ENCODE measurements at regions not wholly inside any gene's neighbourhood (a gene's known extent, or its start where the extent isn't known, plus 50 kb on each side); places are given as distances from the start of the nearest gene placed in this dataset.

GRCh38 chr10:131737543-131738395 lies 163.0 kb upstream of the PPP2R2D start:
- no peak overlapping the region for H2AFZ ChIP-seq (ENCODE audit: control insufficient read depth, low read depth, low read length)
- H3K27me3 ChIP-seq (replicated peaks in 1 of 2; ENCODE audit: control insufficient read depth in 2 of 2, insufficient read depth in 2 of 2, low read length in 1 of 2), result no peaks in the 10 kb centered on the region
- H3K9me3 ChIP-seq (replicated peaks; ENCODE audit: control insufficient read depth, insufficient read depth, low read length), result no peaks in the 10 kb centered on the region; the same call in 2 of the 3 replicates
- FAIRE-seq (no peak), ATAC-seq (no peak), DNase-seq (ENCODE audit: low read depth, low spot score) (no peak)
- H4K20me1 ChIP-seq (ENCODE audit: control insufficient read depth, insufficient read depth), result no peaks in the 10 kb centered on the region
- in situ Hi-C loops (cut with MboI), result no loop called here
- H3K4me2 ChIP-seq (ENCODE audit: control insufficient read depth, insufficient read depth), result no peak overlapping the region
- ChIA-PET RAD21 (ENCODE audit: unreplicated experiment) (no interaction called here), SMC1A (ENCODE audit: uncharacterized antibody, unreplicated experiment) (no interaction called here), CTCF (no interaction called here), POLR2A (no interaction called here)
- peaks cover 2% of the 10 kb centered on the region; the same call in 1 of the 2 replicates for H3K4me1 ChIP-seq (ENCODE audit: control insufficient read depth, insufficient read depth, low read length)
- no peak overlapping the region for H3K27ac ChIP-seq (ENCODE audit: control insufficient read depth, insufficient read depth)
- H3K9ac ChIP-seq (ENCODE audit: control insufficient read depth, insufficient read depth, low read length), result no peak overlapping the region
- no peaks in the 10 kb centered on the region for H3K36me3 ChIP-seq (ENCODE audit: control insufficient read depth in 2 of 2, insufficient read depth in 2 of 2, low read length in 1 of 2)
- no peaks in the 10 kb centered on the region for H3K79me2 ChIP-seq (ENCODE audit: control insufficient read depth, insufficient read depth, low read length)
- no peak for TF ChIP-seq NR2C2 (IDR thresholded peaks at IDR 0.05; ENCODE audit: borderline replicate concordance, control insufficient read depth, insufficient read length, low read depth)
- no peak for TF ChIP-seq MEF2B (IDR thresholded peaks at IDR 0.05; ENCODE audit: partially characterized antibody, poor library complexity, severe bottlenecking)
- intact Hi-C loops (cut with micrococcal nuclease; ENCODE audit: unreplicated experiment), result no loop called here
- WGBS (ENCODE audit: insufficient coverage, insufficient replicate concordance, low lambda C conversion rate, missing lambda C conversion rate), result 21% methylated on average over 18 of the region's 18 CpGs
- H3K4me3 ChIP-seq, result no peak overlapping the region
- no TSS peak for BruUV-seq (replicated peaks)

DNA sequence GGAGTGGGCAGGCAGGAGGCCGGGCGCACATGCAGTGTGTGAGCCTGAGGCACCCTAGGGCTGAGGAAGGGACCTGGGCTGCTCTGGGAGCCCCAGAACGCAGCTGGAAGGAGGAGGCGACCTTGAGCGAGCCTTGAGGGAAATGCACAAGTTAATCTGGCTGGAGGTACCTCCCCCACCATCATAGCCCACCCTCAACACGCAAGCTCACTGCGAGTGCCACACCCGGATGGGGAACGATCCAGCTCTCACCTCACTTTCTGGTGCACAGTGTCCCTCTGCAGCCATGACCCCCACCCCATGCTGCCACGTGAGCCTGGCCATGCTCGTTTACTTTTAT lies 162.4 kb upstream of the PPP2R2D start:
- ChIA-PET CTCF (no interaction called here), RAD21 (ENCODE audit: unreplicated experiment) (no interaction called here), SMC1A (ENCODE audit: uncharacterized antibody, unreplicated experiment) (no interaction called here), POLR2A (no interaction called here)
- BruUV-seq (replicated peaks), result no TSS peak
- FAIRE-seq (no peak), DNase-seq (ENCODE audit: low read depth, low spot score) (no peak), ATAC-seq (no peak)
- H3K9me3 ChIP-seq (replicated peaks; ENCODE audit: control insufficient read depth, insufficient read depth, low read length), result no peaks in the 10 kb centered on the region; the same call in 2 of the 3 replicates
- H3K4me3 ChIP-seq, result no peak overlapping the region
- no peaks in the 10 kb centered on the region for H3K27me3 ChIP-seq (replicated peaks in 1 of 2; ENCODE audit: control insufficient read depth in 2 of 2, insufficient read depth in 2 of 2, low read length in 1 of 2)
- H3K4me1 ChIP-seq (ENCODE audit: control insufficient read depth, insufficient read depth, low read length), result peaks cover 8% of the 10 kb centered on the region
- no peaks in the 10 kb centered on the region for H4K20me1 ChIP-seq (ENCODE audit: control insufficient read depth, insufficient read depth)
- 41% methylated on average over 11 of the region's 11 CpGs for WGBS (ENCODE audit: insufficient coverage, insufficient replicate concordance, low lambda C conversion rate, missing lambda C conversion rate)
- H3K36me3 ChIP-seq (ENCODE audit: control insufficient read depth in 2 of 2, insufficient read depth in 2 of 2, low read length in 1 of 2), result no peaks in the 10 kb centered on the region
- H2AFZ ChIP-seq (ENCODE audit: control insufficient read depth, low read depth, low read length), result no peak overlapping the region
- H3K4me2 ChIP-seq (ENCODE audit: control insufficient read depth, insufficient read depth), result no peak overlapping the region
- no peak overlapping the region for H3K27ac ChIP-seq (ENCODE audit: control insufficient read depth, insufficient read depth)
- in situ Hi-C loops (cut with MboI) (no loop called here), intact Hi-C loops (cut with micrococcal nuclease; ENCODE audit: unreplicated experiment) (no loop called here)
- H3K79me2 ChIP-seq (ENCODE audit: control insufficient read depth, insufficient read depth, low read length), result no peaks in the 10 kb centered on the region
- H3K9ac ChIP-seq (ENCODE audit: control insufficient read depth, insufficient read depth, low read length), result no peak overlapping the region
- TF ChIP-seq, protein P1, sequence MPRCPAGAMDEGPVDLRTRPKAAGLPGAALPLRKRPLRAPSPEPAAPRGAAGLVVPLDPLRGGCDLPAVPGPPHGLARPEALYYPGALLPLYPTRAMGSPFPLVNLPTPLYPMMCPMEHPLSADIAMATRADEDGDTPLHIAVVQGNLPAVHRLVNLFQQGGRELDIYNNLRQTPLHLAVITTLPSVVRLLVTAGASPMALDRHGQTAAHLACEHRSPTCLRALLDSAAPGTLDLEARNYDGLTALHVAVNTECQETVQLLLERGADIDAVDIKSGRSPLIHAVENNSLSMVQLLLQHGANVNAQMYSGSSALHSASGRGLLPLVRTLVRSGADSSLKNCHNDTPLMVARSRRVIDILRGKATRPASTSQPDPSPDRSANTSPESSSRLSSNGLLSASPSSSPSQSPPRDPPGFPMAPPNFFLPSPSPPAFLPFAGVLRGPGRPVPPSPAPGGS (IDR thresholded peaks at IDR 0.05; ENCODE audit: borderline replicate concordance, insufficient read depth, low read depth, low read length, poor library complexity, severe bottlenecking), result no peak
- TF ChIP-seq ATF2 (IDR thresholded peaks at IDR 0.05; ENCODE audit: low read length) (no peak), RB1 (IDR thresholded peaks at IDR 0.05; ENCODE audit: borderline replicate concordance) (no peak), YBX1 (IDR thresholded peaks at IDR 0.05) (no peak), ZNF217 (IDR thresholded peaks at IDR 0.05) (no peak), ATF7 (IDR thresholded peaks at IDR 0.05; ENCODE audit: low read depth) (no peak), NFYA (IDR thresholded peaks at IDR 0.05; ENCODE audit: borderline replicate concordance, low read depth, low read length) (no peak)
- TF ChIP-seq, protein P2, sequence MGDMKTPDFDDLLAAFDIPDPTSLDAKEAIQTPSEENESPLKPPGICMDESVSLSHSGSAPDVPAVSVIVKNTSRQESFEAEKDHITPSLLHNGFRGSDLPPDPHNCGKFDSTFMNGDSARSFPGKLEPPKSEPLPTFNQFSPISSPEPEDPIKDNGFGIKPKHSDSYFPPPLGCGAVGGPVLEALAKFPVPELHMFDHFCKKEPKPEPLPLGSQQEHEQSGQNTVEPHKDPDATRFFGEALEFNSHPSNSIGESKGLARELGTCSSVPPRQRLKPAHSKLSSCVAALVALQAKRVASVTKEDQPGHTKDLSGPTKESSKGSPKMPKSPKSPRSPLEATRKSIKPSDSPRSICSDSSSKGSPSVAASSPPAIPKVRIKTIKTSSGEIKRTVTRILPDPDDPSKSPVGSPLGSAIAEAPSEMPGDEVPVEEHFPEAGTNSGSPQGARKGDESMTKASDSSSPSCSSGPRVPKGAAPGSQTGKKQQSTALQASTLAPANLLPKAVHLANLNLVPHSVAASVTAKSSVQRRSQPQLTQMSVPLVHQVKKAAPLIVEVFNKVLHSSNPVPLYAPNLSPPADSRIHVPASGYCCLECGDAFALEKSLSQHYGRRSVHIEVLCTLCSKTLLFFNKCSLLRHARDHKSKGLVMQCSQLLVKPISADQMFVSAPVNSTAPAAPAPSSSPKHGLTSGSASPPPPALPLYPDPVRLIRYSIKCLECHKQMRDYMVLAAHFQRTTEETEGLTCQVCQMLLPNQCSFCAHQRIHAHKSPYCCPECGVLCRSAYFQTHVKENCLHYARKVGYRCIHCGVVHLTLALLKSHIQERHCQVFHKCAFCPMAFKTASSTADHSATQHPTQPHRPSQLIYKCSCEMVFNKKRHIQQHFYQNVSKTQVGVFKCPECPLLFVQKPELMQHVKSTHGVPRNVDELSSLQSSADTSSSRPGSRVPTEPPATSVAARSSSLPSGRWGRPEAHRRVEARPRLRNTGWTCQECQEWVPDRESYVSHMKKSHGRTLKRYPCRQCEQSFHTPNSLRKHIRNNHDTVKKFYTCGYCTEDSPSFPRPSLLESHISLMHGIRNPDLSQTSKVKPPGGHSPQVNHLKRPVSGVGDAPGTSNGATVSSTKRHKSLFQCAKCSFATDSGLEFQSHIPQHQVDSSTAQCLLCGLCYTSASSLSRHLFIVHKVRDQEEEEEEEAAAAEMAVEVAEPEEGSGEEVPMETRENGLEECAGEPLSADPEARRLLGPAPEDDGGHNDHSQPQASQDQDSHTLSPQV (IDR thresholded peaks at IDR 0.05), result no peak
